GM21529 (cell line): ENCODE measurements at regions not wholly inside any gene's neighbourhood (a gene's known extent, or its start where the extent isn't known, plus 50 kb on each side); places are given as distances from the start of the nearest gene placed in this dataset.
A peak's percentile ranks its signal among the peaks of the same experiment; 100 is the strongest.

Experiments used
- ATAC-seq: cut with Tn5 transposase; IDR thresholded peaks from one replicate; pipeline ENCODE4 v1.9.1; 2021; ENCODE audit not compliant: unreplicated experiment

DNA sequence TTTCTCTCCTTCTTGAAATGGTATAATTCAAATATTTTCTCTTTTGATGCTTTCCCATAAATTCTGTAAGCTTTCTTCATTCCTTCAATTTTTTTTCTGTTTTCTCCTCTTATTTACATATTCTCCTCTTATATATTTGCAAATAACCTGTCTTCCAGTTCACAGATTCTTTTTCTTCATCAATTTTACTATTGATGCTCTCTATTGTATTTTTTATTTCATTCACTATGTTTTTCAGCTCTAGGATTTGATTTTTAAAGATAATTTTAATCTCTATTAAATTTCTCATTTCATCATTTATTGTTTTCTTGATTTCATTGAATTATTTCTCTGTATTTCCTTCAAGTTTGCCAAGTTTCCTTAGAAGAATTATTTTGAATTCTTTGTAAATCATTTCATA, 54.0 kb upstream of the PRPS1L1 start:
- no peak for ATAC-seq

DNA sequence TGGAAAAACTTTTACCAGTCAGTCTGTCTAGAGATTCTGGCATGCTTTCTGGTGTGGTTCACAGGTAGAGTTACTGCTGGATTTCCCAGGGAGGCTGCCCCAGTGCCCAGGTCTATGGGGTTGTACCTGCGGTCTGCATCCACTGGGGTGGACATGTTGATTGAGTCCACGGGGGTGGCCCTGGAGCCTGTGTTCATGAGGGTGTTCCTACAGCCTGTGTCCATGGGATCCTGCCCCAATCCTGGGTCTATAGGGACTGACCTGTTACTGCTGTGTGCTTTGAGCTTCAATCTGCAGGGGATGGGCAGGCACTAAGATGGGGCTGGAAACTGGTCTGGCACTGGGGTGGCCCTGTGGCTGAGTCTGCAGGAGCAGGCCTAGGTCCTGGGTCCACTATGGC, 54.5 kb upstream of the PRPS1L1 start:
- no peak for ATAC-seq

DNA sequence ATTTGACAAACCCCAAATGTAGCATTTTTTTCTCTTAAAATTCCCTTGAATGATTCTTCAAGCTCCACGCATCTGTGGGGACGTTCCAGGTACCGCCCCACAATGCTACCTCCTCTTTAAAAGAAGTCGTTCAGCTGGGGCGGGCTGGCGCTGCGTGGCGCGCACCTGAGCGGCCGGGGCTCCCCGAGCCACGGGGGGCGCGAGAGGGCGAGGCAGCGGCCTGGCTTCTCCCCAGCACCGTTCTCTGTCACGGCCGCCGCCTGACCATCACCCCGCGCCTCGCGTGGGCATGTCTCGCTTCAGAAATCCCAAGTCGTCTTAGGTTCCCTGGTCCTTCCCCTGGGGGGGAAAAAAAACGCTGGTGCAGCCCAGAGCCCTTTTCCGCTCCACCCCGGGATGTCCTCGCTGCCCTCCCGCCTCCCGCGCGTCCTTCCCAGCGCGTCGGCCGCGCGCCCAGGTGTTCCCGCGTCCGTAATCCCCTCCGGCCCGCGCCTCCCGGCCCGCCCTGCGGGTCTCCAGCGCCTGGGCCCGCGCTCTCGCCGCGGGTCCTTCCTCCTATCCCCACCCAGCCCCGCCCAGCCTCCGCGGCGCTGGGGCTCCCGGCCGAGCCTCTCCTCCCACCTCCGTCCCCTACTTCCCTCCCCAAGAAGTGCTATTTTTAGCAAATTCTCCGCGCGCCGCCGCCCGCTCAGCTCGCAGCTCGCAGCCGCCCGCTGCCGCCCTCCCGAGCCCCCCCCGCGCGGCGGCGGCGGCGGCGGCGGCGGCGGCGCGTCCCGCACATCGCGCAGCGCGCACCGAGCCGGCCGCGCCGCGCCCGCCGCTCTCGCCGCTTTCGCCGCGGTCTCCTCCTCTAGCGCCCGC, 58.7 kb upstream of the PRPS1L1 start:
- no peak for ATAC-seq

- no peak for ATAC-seq
Observed at GRCh38 chr7:18087026-18087686, 59.5 kb upstream of the PRPS1L1 start.

- no peak for ATAC-seq
Observed at GRCh38 chr7:18087687-18088078, 60.0 kb upstream of the PRPS1L1 start.

GRCh38 chr7:18096087-18096486, 68.4 kb upstream of the PRPS1L1 start:
- ATAC-seq, result no peak

- no peak for ATAC-seq
Observed at GRCh38 chr7:18102576-18102975, 74.9 kb upstream of the PRPS1L1 start.

GRCh38 chr7:18103436-18104218, 76.0 kb upstream of the PRPS1L1 start:
- no peak for ATAC-seq

- ATAC-seq, result no peak
Observed at GRCh38 chr7:18109762-18110161, 82.1 kb upstream of the PRPS1L1 start.

- no peak for ATAC-seq
Observed at GRCh38 chr7:18116661-18117060, 89.0 kb upstream of the PRPS1L1 start.

DNA sequence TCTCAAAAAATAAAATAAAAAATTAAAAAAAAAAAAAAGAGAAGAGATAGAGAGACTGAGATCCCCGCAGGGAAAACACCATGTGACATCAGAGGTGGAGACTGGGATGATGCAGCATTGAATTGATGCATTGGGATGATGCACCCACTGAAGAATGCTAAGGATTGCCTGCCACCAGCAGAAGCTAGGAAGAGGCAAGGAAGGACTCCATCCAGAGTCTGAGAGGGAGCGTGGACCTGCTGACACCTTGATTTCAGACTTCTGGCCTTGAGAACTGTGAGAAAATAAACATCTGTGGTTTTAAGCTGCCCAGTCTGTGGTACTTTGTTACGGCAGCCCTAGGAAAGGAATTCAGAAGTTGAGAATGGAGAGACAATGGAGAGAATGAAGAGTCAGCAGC, 89.8 kb upstream of the PRPS1L1 start:
- ATAC-seq, result no peak

GRCh38 chr7:18119985-18120384, 92.3 kb upstream of the PRPS1L1 start:
- ATAC-seq, result no peak

DNA sequence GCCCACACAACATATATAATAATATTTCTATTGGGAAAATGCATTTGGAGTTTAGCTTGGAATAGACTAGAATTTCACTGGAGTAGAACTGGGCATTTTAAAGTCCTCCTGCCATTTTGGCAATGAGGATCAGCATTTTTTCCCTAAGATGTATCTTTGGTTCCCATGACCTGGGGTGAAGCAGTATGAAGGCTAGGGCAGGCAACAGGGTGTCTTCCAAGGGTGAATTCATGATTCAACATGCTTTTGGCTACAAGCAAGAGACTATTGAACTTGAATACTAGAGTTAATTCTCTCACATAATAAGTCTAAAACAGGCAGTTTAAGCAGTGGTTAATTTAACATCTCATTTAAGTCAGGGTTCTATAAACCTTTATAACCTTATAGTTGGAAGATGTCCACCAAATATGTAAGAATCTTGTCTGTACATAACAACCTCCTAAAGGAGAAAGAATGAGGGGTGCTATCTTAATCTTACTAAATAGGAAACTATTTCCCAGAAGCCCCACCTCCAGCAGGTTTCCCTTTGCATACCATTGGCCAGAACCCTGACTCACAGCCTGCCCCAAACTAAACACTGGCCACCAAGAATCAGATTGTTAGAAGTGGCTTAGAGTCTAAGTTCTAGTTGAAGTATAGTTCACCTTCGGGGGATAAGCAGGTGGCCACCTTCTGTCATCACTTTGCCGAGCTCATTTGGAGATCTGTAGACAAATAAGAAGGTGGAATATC, 96.0 kb upstream of the PRPS1L1 start:
- no peak for ATAC-seq

DNA sequence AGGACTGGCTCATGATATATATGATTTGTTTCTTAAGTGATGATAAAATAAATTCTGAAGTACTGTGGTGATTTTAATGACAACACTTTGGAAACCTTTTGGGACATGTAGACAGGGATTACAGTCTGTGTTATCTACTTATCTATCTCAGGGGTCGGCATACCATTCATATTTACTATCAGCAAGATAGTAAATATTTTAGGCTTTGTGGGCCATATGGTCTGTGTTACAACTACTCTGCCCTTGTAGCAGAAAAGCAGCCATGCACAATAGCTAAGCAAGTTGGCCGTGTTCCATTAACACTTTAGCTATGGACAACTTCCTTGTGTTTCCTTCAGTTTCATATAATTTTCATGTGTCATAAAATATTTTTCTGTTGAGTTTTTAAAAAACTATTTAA, 97.8 kb upstream of the PRPS1L1 start:
- no peak for ATAC-seq

DNA sequence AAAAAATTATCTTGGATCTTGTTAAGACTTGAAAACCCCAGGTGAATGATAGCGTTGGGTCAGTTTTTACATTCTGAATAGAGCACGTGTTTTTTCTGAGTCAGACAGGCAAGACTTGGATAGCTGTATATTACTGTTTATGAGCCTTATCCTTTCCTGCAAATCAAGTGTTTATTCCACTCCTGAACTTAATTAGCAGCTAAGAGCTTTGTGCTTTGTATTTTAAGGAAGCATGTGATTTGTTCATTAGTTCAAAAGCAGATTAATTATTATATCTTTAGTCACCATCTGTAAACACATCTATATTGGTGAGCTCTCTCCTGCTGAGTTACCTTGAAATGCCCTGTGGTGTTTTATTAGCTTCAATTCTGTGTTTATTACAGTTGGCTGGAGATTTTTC, 98.6 kb upstream of the PRPS1L1 start:
- ATAC-seq, result no peak

DNA sequence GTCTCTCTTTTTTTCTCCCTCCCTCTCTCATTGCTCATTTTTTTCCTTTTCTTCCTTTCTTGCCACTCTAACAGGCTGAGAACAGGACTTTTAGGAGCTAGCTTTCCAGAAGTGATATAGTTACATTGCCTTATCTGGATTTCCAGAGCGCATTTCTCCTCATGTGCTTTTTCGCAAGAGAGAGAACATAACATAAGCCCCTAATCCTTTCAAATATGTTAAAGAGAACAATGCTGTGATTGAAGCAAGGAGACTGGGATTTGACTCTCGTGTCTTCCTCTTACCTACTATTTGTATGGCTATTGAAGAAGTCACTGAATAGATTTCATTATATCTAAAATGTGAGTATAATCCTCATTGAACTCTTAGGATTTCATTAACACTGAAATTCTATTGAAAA, 101.2 kb upstream of the PRPS1L1 start:
- no peak for ATAC-seq

GRCh38 chr7:18132811-18133210, 105.2 kb upstream of the PRPS1L1 start:
- ATAC-seq, result no peak

DNA sequence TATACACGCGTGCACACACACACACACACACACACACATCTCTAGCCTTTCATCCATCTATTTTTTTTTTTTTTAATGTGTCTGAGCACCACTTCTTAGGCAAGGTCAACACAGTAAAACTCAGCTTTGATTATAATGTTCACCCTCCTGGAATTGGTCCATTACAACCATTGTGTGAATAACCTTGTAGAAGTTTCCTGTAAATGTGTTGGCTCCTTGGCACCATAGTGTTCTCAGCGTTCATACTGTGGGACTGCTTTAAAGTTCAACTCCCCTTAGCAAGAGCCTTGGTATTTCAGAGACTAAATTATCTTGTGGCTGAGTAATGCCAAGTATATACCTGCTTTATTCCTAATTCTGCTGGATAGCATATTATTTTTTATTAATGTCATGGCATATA, 106.3 kb upstream of the PRPS1L1 start:
- ATAC-seq, result no peak

- ATAC-seq, result no peak
Observed at GRCh38 chr7:18140943-18141342, 113.3 kb upstream of the PRPS1L1 start.

DNA sequence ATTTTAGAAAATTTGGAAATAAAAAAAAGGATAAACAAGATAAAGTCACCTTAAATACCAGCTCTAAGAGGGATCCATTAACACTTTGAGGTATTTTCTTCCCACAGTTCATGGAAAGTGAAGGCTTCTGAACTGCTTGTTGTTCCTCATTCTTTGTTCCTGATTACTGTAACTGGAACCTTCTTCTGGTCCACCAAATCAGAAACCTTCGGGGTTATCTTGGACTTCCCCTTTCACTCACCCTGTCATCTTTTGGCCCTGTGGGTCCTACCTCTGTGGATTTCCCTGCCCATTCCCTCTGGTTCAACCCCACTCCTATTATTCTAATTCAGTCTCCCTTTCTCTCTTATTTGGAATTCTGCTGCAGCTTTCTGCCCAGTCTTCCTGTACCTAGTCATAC, 116.5 kb upstream of the PRPS1L1 start:
- ATAC-seq, result peak; percentile 75

- no peak for ATAC-seq
Observed at GRCh38 chr7:18145160-18145559, 117.5 kb upstream of the PRPS1L1 start.
